HG03175 (cell line): ENCODE measurements at regions not wholly inside any gene's neighbourhood (a gene's known extent, or its start where the extent isn't known, plus 50 kb on each side); places are given as distances from the start of the nearest gene placed in this dataset.
"Not testable (repeated sequence)": the region's sequence is repeated elsewhere in the genome, so short reads cannot be mapped to it uniquely, and the experiment has no call there.

Experiments
- ATAC-seq: cut with Tn5 transposase; IDR thresholded peaks from one replicate; pipeline ENCODE4 v1.9.1; 2021; ENCODE audit warnings: mild to moderate bottlenecking, moderate library complexity; ENCODE audit not compliant: unreplicated experiment

GRCh38 chr13:97520061-97520460 is 86.1 kb downstream of the RAP2A start:
- ATAC-seq: no peak

GRCh38 chr13:97520866-97521265 is 86.9 kb downstream of the RAP2A start:
- no peak for ATAC-seq

- no peak for ATAC-seq
Measured at GRCh38 chr13:97521726-97522125, 87.8 kb downstream of the RAP2A start.

DNA sequence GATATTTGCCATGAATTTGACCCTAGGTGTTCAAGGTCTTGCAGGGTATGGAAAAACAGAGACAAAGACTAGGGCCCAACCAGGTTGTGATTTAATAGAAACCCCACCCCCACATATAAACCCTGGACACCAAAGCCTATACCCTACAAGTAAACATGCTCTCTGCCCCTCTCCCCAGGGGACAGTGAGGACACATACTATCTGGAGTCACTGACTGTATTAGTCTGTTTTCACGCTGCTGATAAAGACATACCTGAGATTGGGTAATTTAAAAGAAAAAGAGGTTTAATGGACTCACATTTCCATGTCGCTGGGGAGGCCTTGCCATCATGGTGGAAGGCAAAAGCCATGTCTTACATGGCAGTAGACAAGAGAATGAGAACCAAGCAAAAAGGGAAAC is 88.3 kb downstream of the RAP2A start:
- ATAC-seq: no peak

DNA sequence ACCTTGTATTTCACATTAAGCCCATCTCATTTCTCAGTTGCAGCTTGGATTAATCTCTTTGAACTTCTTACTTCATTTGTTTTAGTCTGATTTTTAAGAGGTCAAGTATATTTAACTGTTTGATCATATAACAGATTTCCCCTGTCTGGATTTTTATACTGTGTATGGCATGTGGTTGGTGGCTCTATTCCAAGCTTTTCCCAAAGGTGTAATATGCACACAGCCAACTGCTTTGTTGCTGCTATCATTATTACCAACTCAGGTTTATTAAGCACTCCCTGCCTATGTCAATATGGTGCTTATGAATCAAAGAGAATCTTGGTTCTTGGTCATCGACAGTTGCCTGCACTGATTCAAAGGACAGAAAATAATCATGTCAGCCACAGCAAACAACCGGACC is 92.6 kb downstream of the RAP2A start:
- ATAC-seq: no peak

GRCh38 chr13:97528518-97528917 is 94.5 kb downstream of the RAP2A start:
- ATAC-seq: no peak

GRCh38 chr13:97534540-97534939 is 100.6 kb downstream of the RAP2A start:
- no peak for ATAC-seq

DNA sequence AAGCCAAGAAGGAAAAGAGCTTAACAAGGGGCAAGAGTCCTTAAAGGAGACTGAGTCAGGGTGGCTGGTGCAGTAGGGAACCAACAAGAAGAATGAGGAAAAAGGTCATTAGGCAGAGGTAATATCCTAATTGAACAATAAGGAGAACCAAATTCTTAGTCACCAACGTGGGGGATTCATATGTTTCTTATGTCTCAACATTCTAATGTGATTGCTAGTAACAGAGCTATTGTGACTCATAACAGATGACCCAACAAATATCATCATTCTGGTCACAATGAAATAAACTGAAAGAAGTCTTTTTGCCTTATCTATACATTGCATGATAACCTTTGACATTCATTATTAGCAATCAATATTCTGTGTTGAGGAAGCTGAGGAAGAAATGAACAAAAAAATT is 101.6 kb downstream of the RAP2A start:
- no peak for ATAC-seq

DNA sequence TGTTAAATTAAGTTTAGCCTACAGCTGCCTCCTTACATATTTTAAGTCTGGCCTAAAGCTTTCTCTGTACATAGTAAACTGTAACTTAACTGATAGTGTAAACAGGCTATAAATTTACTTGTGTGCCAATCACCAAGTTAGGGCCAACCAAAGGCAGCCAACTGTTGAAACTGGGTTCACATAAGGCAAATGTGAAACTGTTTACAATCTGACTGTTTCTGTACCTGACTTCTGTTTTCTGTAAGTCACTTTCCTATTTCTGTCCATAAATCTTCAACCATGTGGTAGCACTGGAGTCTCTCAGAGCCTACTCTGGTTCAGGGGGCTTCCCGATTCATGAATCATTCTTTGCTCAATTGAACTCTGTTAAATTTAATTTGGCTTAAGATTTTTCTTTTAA is 103.1 kb downstream of the RAP2A start:
- ATAC-seq: peak; percentile 59

- ATAC-seq: no peak
Measured at GRCh38 chr13:97538203-97538602, 104.2 kb downstream of the RAP2A start.

GRCh38 chr13:97539651-97540610 is 106.0 kb downstream of the RAP2A start:
- peak; percentile 73 for ATAC-seq

DNA sequence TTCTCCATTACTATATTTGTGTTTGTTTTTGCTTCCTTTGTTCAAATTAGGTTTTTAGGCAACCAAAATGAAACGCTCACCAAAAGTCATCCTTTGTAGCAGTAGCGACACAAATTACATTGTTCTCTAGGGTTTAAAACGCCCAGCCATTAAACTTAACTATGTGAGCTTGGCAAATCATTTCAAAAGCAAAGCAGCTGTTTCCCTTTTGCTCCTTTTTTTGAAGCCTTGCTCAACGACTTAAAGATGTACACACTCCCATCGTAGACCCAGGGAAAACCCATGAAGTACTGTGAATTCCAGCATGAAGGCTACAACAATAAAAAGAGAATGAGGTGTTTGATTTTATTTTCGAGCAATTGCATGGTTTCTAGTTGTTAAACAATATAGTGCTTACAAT is 106.7 kb downstream of the RAP2A start:
- ATAC-seq: no peak

DNA sequence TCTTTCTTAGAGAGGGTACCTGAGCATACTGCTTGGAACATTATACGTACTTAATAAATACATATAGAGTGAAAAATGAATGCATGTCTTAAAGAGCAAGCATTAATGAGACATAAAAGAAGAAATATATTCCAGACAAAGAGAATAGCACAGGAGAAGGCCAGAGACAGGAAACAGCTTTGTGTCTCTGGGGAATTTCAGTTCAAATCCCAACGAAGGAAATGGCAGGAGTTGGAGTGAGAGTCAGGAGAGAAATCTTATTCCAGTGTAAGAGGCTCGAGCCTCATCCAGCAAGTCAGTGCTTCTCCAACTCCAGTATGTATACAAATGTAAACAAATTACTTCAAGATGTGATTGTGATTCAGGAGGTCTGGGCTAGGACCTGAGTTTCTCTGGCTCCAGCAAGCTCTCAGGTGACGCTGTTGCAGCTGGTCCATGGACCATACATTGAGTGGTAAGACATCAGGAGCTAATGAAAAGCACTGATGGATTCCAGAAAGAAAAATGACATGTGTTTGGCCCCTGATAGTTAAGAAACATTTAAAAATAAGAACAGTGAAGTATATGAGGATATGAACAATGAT is 108.2 kb downstream of the RAP2A start:
- no peak for ATAC-seq

DNA sequence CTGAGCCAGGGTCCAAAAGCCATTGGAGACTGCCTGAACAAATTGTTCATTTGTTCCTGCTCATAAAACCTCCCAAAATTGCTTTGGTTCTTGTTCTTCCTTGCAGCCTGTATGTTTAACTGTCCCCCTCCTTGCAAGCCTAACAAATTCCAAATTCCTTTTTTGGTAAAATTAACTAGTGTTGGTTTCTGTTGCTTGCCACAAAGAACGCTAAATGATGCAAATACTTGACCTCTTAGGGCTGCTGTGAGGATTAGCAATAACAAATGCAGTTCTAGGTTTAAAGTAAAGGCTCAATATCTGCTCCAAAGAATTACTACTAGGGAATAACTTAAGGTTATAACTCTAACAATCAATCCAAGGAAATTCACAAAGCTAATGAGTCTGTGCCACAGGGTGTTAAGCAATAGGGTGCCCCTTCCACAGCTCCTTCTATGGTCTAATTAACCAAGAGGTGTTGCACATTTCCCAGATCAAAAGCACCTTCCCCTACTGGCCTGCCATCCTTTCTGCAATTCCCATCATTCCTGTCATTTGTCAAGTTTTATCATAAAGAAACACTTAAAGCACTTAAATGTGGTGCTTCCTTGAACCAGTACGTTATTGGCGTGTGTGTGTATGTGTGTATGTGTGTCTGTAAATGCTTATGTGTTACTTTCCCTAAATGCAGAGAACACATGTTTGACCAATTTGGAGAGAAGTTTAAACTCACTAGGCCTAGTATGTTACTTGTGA is 110.2 kb downstream of the RAP2A start:
- ATAC-seq: no peak

- not testable (repeated sequence) for ATAC-seq
Measured at GRCh38 chr13:97544971-97545499, 111.1 kb downstream of the RAP2A start.

DNA sequence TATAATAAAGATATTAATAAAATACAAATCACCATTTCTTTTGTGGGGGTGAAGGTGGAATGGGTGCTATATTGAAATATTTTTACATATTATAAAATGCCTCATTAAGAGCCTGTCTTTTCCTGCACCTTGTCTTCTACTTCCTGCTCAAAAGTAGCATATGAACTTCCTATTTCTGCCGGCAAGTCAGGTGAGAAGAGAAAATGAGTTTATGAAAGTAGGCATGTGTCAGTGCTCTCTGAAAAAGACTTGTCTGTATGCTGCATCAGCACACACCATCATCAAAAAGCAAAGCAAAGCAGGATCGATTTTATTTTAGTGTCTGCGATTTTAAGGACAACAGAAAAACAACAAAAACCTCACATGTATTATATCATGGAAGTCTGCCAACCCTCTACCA is 114.2 kb downstream of the RAP2A start:
- ATAC-seq: no peak

GRCh38 chr13:97548711-97549110 is 114.7 kb downstream of the RAP2A start:
- ATAC-seq: no peak

GRCh38 chr13:97549201-97549600 is 115.2 kb downstream of the RAP2A start:
- ATAC-seq: no peak

DNA sequence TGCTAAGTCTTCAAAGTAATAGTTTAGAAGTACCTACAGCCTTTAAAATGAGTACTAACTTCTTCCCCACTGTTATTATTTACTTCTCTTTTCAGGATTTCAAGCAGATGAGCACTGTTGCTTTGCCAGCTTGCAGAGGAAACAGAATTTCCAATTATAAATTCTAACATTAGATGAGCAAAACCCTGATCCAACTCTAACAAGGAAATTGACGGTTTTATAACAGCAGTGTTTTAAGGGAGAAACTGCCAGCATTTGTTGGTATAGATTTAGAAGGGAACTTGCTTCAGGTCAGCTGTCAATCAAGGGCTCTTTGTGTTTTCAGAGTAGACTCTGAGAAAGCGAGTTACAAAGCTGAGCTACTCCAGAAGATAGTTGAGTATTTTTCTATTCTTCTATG is 120.5 kb downstream of the RAP2A start:
- ATAC-seq: no peak

DNA sequence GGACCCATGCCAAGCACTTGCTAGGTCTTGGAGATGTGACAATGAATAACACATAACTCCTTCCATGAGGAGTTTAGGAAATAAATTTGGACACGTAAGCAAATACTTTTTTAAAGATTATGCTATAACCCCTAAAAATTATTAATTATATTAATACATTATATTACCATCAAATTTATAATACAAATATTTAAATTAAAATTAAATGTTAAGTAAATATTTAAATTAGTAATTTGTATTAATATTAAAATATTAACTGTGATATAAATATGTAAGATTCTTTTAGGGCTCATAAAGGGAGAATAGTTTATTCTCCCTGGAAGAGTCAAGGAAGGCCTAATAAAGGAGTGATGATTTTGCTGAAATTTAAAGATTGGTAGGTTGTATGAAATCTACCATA is 121.1 kb downstream of the RAP2A start:
- no peak for ATAC-seq

GRCh38 chr13:97559030-97559429 is 125.1 kb downstream of the RAP2A start:
- no peak for ATAC-seq
